ENCODE measurements at regions not wholly inside any gene's neighbourhood (a gene's known extent, or its start where the extent isn't known, plus 50 kb on each side); places are given as distances from the start of the nearest gene placed in this dataset.

DNA sequence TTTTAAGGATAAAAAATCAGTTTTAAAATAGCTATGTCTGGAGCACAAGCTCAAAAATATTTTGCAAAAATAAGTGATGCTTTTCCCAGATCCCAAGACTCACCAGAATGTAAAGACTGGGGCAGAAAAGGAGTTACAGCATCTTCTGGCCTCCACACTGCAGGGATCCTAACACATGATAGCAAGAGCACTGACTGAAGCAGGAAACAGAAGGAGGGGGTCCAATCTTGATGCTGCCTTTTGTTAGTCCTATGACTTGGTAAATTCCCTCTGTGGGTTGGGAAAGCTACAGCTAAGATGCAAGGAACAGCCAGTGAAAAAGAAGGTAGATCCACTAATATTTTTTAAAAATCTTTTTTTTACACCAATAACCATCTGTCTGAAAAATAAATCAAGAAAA lies 54.2 kb upstream of the TNR start:
- TF ChIP-seq, protein P1, sequence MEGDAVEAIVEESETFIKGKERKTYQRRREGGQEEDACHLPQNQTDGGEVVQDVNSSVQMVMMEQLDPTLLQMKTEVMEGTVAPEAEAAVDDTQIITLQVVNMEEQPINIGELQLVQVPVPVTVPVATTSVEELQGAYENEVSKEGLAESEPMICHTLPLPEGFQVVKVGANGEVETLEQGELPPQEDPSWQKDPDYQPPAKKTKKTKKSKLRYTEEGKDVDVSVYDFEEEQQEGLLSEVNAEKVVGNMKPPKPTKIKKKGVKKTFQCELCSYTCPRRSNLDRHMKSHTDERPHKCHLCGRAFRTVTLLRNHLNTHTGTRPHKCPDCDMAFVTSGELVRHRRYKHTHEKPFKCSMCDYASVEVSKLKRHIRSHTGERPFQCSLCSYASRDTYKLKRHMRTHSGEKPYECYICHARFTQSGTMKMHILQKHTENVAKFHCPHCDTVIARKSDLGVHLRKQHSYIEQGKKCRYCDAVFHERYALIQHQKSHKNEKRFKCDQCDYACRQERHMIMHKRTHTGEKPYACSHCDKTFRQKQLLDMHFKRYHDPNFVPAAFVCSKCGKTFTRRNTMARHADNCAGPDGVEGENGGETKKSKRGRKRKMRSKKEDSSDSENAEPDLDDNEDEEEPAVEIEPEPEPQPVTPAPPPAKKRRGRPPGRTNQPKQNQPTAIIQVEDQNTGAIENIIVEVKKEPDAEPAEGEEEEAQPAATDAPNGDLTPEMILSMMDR (IDR thresholded peaks at IDR 0.05; ENCODE audit: low read depth, low read length) = no peak
- H3K4me3 ChIP-seq = no peak overlapping the region
- DNase-seq (ENCODE audit: low read depth in 1 of 2, low spot score in 1 of 2) = no peak
- H3K36me3 ChIP-seq = no peaks in the 10 kb centered on the region
- no peak overlapping the region for H3K27ac ChIP-seq
- H3K9me3 ChIP-seq (ENCODE audit: low read depth) = no peaks in the 10 kb centered on the region
- peaks cover 12% of the 10 kb centered on the region for H3K4me1 ChIP-seq (ENCODE audit: low read depth)
- H3K27me3 ChIP-seq = no peaks in the 10 kb centered on the region

DNA sequence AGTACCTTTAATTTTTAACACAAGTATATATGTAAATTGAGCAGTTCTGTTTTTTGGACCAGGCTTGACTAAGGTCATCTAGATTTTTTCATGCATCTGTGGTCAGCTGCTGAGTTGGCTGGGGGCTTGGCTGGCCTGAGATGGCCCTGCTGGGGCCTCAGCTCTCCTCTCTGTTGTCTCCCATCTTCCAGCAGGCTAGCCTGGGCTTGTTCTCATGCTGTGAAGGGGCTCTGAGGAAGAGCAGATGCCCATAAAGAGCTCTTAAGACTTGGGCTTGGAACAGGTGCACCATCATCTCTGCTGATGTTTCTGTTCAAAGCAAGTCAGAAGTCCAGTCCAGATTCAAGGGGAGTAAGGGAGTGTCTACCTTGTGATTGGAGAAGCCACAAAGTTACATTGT lies 51.2 kb upstream of the TNR start:
- Histone ChIP-seq H3K27ac (no peak overlapping the region), H3K27me3 (no peaks in the 10 kb centered on the region), H3K4me1 (ENCODE audit: low read depth) (peaks cover 3% of the 10 kb centered on the region), H3K36me3 (no peaks in the 10 kb centered on the region), H3K9me3 (ENCODE audit: low read depth) (no peaks in the 10 kb centered on the region), H3K4me3 (no peak overlapping the region)
- no peak for DNase-seq (ENCODE audit: low read depth in 1 of 2, low spot score in 1 of 2)
- TF ChIP-seq, protein P1 (IDR thresholded peaks at IDR 0.05; ENCODE audit: low read depth, low read length) = no peak

DNA sequence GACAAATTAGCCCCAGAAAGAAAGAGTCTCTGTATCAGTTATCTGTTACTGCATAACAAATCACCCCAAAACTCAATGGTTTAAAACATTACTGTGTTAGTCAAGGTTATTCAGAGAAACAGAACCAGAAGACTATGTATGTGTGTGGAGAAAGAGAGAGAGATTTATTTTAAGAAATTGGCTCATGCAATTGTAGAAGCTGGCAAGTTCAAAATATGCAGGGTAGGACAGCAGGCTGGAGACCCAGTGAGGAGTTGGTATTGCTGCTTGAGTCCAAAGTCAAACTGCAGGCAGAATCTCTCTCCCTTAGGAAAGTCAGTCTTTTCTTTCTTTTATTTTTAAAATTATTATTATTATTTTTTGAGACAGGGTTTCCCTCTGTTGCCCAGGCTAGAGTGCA lies 50.2 kb upstream of the TNR start:
- Histone ChIP-seq H3K9me3 (ENCODE audit: low read depth) (no peaks in the 10 kb centered on the region), H3K36me3 (no peaks in the 10 kb centered on the region), H3K27me3 (no peaks in the 10 kb centered on the region), H3K4me3 (no peak overlapping the region), H3K4me1 (ENCODE audit: low read depth) (peaks cover 3% of the 10 kb centered on the region), H3K27ac (no peak overlapping the region)
- no peak for DNase-seq (ENCODE audit: low read depth in 1 of 2, low spot score in 1 of 2)
- TF ChIP-seq, protein P1 (IDR thresholded peaks at IDR 0.05; ENCODE audit: low read depth, low read length) = no peak

All from cardiac muscle cell (in vitro differentiated cells and primary cell).